Esophagus muscularis mucosa (tissue), 4 donors: ENCODE measurements at regions not wholly inside any gene's neighbourhood (a gene's known extent, or its start where the extent isn't known, plus 50 kb on each side); places are given as distances from the start of the nearest gene placed in this dataset.

Source experiments
- DNase-seq: peaks from one replicate; pipeline ENCODE4 v3.0.0-alpha.2; 2017; ENCODE audit errors: extremely low spot score
- H3K27ac ChIP-seq, 4 donors: fragments of 200-600 bp; sonication (generic); replicated peaks in 1 of 4; 1 replicate in 3 of 4; 2 replicates in 1 of 4; pipeline ENCODE4 v1.5.1; 2016 to 2019; ENCODE audit warnings: mild to moderate bottlenecking in 1 of 4
- H3K27me3 ChIP-seq, 4 donors: fragments of 200-600 bp; sonication (generic); one replicate each; pipeline versions ENCODE4 v1.5.1 to v1.6.0; 2016 to 2019
- H3K36me3 ChIP-seq, 4 donors: fragments of 200-600 bp; sonication (generic); one replicate each; pipeline ENCODE4 v1.5.1; 2016 to 2019
- H3K4me1 ChIP-seq, 4 donors: fragments of 200-600 bp; sonication (generic); one replicate each; pipeline ENCODE4 v1.5.1; 2016 to 2019
- H3K4me3 ChIP-seq, 4 donors: fragments of 200-600 bp; sonication (generic); 1 replicate in 2 of 4; 2 replicates in 2 of 4; pipeline ENCODE4 v1.5.1; 2016 to 2019; ENCODE audit warnings: mild to moderate bottlenecking in 4 of 4, moderate library complexity in 1 of 4
- H3K9me3 ChIP-seq, 4 donors: fragments of 200-600 bp; sonication (generic); 1 replicate in 3 of 4; 2 replicates in 1 of 4; pipeline ENCODE4 v1.5.1; 2016 to 2019
- CTCF ChIP-seq, 3 experiments: fragments of 200-600 bp in 2 of 3; fragments of 450-650 bp in 1 of 3; sonication (generic) in 2 of 3; IDR thresholded peaks; one replicate each; pipeline ENCODE4 v1.5.1; 2017 to 2019; ENCODE audit warnings: antibody characterized with exemption in 3 of 3, mild to moderate bottlenecking in 2 of 3, moderate library complexity in 1 of 3
- EP300 ChIP-seq: sonication (generic); formaldehyde crosslinking; IDR thresholded peaks from one replicate; pipeline ENCODE4 v1.6.1; 2017; ENCODE audit warnings: antibody characterized with exemption
- POLR2A ChIP-seq: fragments of 450-650 bp; IDR thresholded peaks from one replicate; pipeline ENCODE4 v1.6.1; 2017; ENCODE audit warnings: antibody characterized with exemption, moderate library complexity, mild to moderate bottlenecking, low read depth
- POLR2AphosphoS5 ChIP-seq, 2 donors: sonication (generic); formaldehyde crosslinking; IDR thresholded peaks; one replicate each; pipeline ENCODE4 v1.6.1; 2017; ENCODE audit warnings: antibody characterized with exemption in 2 of 2
- WGBS: methylation state at CpG from one replicate; pipeline ENCODE4 v1.1.5; 2018; 5-methylcytosine and 5-hydroxymethylcytosine counted together
- intact Hi-C: fragments of 100-400 bp; cut with DNase I; formaldehyde crosslinking; loops from one replicate; pipeline ENCODE4 v1.15.1; 2023

DNA sequence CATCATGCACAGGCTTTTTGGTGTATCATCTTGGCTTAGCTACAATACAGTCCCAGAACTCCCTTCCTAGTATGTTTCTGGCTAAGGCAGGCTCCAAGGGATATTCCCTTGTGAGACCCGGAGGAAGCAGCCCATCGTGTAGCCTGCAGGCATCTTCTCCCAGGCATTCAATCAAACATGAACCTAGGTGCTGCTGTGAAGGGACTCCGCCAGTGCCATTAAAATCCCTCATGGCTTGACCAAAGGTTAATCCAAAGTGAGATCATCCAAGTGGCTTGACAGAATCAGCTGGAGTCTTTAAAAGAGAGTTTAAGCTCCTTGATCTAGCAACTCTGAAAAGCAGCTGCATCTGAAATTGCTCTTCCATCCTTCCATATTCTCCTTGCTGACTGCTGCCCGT, 333.9 kb downstream of the DIRAS2 start:
- WGBS = 74% methylated on average over 4 of the region's 4 CpGs
- Histone ChIP-seq H3K4me3 (no peak overlapping the region), H3K27ac (no peak overlapping the region), H3K36me3 (no peaks in the 10 kb centered on the region), H3K4me1 (no peaks in the 10 kb centered on the region), H3K27me3 (peaks cover 0 to 14% (median 0%) of the 10 kb centered on the region in 4 donors), H3K9me3 (no peaks in the 10 kb centered on the region)
- intact Hi-C loops = no loop called here
- TF ChIP-seq EP300 (no peak), POLR2AphosphoS5 (IDR thresholded peaks at IDR 0.05) (no peak), CTCF (IDR thresholded peaks at IDR 0.05) (no peak), POLR2A (no peak)
- DNase-seq = no peak

GRCh38 chr9:90309809-90310520, 332.7 kb downstream of the DIRAS2 start:
- 91% methylated on average over 7 of the region's 7 CpGs for WGBS
- Histone ChIP-seq H3K36me3 (no peaks in the 10 kb centered on the region), H3K9me3 (no peaks in the 10 kb centered on the region), H3K27me3 (peaks cover 0 to 8% (median 0%) of the 10 kb centered on the region in 4 donors), H3K27ac (no peak overlapping the region), H3K4me3 (no peak overlapping the region), H3K4me1 (no peaks in the 10 kb centered on the region)
- no peak for DNase-seq
- intact Hi-C loops = no loop called here
- TF ChIP-seq POLR2A (no peak), EP300 (no peak), POLR2AphosphoS5 (IDR thresholded peaks at IDR 0.05) (no peak), CTCF (IDR thresholded peaks at IDR 0.05) (no peak)

- WGBS = 100% methylated on average over 1 of the region's 1 CpG
Observed at GRCh38 chr9:90310521-90310876, 332.1 kb downstream of the DIRAS2 start.

GRCh38 chr9:90311811-90312210, 330.8 kb downstream of the DIRAS2 start:
- DNase-seq = no peak
- Histone ChIP-seq H3K4me1 (no peaks in the 10 kb centered on the region), H3K9me3 (no peaks in the 10 kb centered on the region), H3K4me3 (no peak overlapping the region), H3K36me3 (no peaks in the 10 kb centered on the region), H3K27ac (no peak overlapping the region), H3K27me3 (peaks cover 0 to 7% (median 0%) of the 10 kb centered on the region in 4 donors)
- no peak for TF ChIP-seq EP300
- TF ChIP-seq CTCF (IDR thresholded peaks at IDR 0.05) = no peak
- no peak for TF ChIP-seq POLR2A
- no peak for TF ChIP-seq POLR2AphosphoS5 (IDR thresholded peaks at IDR 0.05)
- WGBS = 83% methylated on average over 7 of the region's 7 CpGs
- intact Hi-C loops = no loop called here

More at GRCh38 chr9:90310521-90310876, 332.1 kb downstream of the DIRAS2 start:
- Histone ChIP-seq H3K27ac (no peak overlapping the region), H3K36me3 (no peaks in the 10 kb centered on the region), H3K4me1 (no peaks in the 10 kb centered on the region), H3K9me3 (no peaks in the 10 kb centered on the region), H3K4me3 (no peak overlapping the region), H3K27me3 (peaks cover 0 to 7% (median 0%) of the 10 kb centered on the region in 4 donors)
- DNase-seq = no peak
- intact Hi-C loops = no loop called here
- no peak for TF ChIP-seq POLR2A
- TF ChIP-seq EP300 = no peak
- TF ChIP-seq CTCF (IDR thresholded peaks at IDR 0.05) = no peak
- TF ChIP-seq POLR2AphosphoS5 (IDR thresholded peaks at IDR 0.05) = no peak

- intact Hi-C loops = no loop called here
- no peak overlapping the region for H3K4me3 ChIP-seq
- TF ChIP-seq EP300 (no peak), POLR2A (no peak), CTCF (IDR thresholded peaks at IDR 0.05) (no peak), POLR2AphosphoS5 (IDR thresholded peaks at IDR 0.05) (no peak)
- H3K27me3 ChIP-seq = peaks cover 0 to 8% (median 0%) of the 10 kb centered on the region in 4 donors
- DNase-seq = no peak
- no peaks in the 10 kb centered on the region for H3K4me1 ChIP-seq
- no peaks in the 10 kb centered on the region for H3K36me3 ChIP-seq
- H3K27ac ChIP-seq = no peak overlapping the region
- H3K9me3 ChIP-seq = no peaks in the 10 kb centered on the region
- 32% methylated on average over 1 of the region's 1 CpG for WGBS
Observed at GRCh38 chr9:90322296-90322695, 320.3 kb downstream of the DIRAS2 start.
